LHCN-M2 (cell line): ENCODE measurements at regions not wholly inside any gene's neighbourhood (a gene's known extent, or its start where the extent isn't known, plus 50 kb on each side); places are given as distances from the start of the nearest gene placed in this dataset.
"Not testable (repeated sequence)": the region's sequence is repeated elsewhere in the genome, so short reads cannot be mapped to it uniquely, and the experiment has no call there.

Experiments used
- DNase-seq: peaks from one replicate; pipeline ENCODE4 v3.0.0-alpha.2; 2012; ENCODE audit warnings: low read depth

GRCh38 chr4:126961661-126962060 lies 671.1 kb upstream of the INTU start:
- no peak for DNase-seq

- DNase-seq, result no peak
Observed at GRCh38 chr4:126965877-126966276, 666.9 kb upstream of the INTU start.

- no peak for DNase-seq
Observed at GRCh38 chr4:126969360-126970235, 663.2 kb upstream of the INTU start.

DNA sequence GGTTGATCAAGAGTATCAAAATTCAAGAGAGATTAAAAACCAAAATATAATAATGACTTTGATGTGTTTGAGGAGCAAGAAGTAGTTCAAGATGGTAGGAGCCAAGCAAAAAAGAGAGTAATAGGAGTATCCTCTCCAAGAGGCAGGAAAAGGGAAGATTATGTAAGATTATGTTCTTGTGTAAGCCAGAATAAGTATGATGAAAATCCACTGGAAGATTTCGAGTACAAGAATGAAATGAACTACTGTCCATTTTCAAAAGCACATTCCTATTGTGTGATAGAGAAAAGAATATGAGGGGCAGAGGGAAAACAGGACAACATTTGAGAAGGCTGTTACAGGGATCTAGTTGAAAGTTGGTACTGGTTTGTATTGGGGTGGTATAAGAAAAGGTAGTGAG lies 659.6 kb upstream of the INTU start:
- no peak for DNase-seq

DNA sequence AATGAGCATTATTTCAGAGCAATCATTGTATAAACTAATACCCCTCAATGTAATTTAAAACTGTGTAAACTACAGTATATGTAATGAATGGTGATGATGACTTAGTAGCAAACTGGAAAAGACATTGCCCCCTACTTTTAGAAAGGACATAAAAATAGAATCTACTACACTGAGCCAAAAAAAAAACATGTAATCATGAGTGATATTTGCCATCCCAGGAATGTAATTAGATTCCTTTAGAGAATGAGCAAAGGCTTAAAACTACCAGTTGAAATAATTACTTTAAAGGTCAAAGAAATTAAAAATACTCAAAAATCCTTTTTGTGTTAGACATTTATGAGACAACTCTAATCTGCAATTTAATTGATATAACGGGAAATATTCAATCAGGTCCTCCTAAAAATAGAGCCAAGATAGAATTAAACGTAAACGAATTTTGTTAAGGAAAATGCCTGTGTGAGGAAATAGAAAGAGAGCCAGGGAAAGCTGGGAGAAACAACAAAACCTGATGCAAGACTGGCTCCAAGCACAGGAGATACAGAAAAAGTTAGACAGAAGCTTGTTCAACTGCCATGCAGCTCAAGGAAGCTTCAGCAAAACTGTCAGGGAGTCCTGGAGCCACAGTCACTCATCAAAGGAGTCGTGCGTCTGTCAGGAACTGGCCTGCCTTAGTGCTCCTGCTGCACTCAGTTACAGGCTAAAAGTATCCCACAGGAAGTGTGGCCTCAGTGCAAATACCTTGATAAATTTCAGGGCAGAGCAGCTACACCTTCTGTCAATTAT lies 655.7 kb upstream of the INTU start:
- DNase-seq, result no peak

GRCh38 chr4:126986005-126986404 lies 646.8 kb upstream of the INTU start:
- DNase-seq, result no peak

- DNase-seq, result peak; percentile 64
Observed at GRCh38 chr4:126986828-126987227, 645.9 kb upstream of the INTU start.

DNA sequence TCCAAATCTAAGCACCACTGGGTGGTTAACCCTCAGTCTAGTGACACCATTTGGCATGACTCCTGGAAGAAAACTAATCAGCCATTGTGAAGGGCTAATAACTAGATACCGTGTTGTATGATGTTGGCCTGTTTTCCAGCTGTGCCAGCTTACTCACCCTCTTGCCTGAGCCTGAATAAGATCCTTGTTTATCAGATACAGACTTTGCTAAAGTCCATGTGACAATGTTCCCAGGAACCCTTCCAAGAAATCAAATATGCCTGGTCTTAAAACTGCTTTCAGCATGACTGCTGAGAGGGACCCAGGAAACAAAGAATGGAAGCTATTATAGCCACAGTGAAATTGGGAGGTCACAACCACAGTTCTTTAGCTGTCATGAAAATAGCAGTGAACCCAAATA lies 640.8 kb upstream of the INTU start:
- DNase-seq, result peak; percentile 51

DNA sequence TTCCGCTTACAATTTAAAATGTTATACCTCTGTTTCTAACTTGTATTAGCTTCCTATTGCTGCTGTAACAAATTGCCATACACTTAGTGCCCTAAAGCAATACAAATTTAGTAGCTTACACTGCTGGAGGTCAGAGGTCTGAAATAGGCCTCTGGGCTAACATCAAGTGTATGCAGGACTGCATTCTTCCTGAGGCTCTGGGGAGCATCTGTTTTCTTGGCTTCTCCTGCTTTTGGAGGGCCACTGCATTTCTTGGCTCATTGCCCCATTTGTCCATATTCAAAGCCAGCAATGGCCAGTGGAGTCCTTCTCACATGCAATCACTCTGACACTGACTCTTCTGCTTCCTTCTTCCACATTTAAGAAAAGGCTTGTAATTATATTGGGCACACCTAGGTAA lies 639.8 kb upstream of the INTU start:
- no peak for DNase-seq

DNA sequence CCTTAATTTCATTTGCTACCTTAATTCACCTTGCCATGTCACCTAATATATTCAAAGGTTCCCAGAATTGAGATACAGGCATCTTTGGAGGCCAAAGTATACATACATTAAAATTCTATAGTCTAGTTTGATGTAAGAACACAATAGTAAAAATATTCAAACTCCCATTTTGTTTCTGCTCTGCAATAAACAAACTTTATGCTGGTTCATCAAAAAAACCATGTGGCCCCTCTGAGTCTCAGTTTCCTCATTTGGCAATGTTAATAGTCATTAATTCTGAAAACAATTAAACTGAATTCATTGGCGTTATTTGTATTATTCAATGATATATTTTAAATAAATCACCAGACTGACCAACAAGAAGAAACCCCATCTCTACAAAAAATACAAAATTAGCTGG lies 639.4 kb upstream of the INTU start:
- no peak for DNase-seq

DNA sequence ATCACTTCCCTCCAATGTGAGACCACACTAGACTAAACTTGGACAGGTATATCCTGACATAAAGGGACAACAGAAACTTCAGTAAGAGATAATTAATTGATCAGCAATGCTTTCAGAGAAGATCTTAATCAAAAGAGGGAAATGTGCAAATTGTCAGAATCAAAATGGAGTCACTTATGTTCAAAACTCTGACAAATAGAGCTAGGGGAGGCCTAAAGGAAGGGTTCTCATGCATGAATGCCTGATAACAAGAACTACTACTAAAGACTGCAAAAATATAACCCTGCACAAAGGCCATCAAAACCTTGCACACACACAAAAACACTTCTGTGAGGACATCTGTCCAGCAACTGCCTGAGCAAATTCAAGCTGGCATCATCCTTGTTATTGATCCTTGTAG lies 637.5 kb upstream of the INTU start:
- DNase-seq, result no peak

DNA sequence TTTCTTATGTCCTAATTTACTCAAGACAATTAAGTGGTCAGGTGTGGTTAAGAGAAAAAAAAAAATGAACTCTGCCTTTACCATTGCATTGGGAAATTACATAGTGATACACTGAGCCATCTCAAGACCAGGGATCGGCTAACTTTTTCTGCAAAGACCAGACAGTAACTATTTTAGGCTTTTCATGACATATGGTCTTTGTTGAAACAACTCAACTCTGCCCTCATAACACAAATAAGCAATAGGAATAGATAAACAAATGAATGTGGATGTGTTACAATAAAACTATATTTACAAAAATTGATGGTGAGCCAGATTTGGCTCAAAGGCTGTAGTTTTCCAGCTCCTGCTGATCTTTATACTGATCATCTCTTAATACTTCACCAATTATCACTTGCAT lies 632.6 kb upstream of the INTU start:
- no peak for DNase-seq

- DNase-seq, result peak; percentile 24
Observed at GRCh38 chr4:127000846-127001245, 631.9 kb upstream of the INTU start.

DNA sequence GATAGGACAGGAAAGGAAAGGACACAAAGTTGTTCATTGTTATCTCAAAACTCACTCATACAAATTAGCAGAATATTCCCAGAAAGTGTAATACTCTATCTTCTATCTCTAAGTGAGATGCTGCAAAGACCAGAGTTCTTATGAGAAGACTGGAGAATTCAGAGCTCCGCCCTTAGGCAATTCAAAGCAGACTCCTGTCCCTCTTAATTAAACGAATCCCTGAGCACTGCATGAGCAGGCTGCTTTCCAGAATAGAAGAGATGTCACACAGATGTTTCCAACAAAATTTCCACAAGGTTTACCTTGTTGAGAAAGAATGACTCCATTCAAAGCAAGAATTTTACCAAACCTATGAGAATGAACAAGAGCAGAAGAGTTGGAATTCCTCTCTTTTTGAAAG lies 630.8 kb upstream of the INTU start:
- DNase-seq, result no peak

DNA sequence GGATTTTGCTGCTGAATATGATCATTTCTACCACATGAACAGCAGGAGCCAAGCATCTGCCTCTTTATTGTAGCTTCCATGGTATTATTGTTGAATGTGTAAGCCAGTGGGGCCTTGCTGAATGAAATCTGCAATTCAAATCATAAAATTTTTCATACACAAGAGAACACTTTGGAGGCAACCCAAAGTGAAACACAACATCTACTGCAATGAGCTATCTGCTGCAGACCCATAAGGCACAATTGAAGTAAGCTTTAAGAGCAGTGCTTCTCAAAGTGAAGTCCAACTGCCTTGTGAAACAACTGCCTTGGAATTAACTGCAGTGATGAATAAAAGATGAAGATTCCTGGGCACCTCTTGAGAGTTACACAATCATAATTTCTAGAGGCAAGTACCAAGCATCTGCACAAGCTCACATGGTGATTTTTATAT lies 626.3 kb upstream of the INTU start:
- DNase-seq, result no peak

GRCh38 chr4:127007305-127007704 lies 625.5 kb upstream of the INTU start:
- no peak for DNase-seq

DNA sequence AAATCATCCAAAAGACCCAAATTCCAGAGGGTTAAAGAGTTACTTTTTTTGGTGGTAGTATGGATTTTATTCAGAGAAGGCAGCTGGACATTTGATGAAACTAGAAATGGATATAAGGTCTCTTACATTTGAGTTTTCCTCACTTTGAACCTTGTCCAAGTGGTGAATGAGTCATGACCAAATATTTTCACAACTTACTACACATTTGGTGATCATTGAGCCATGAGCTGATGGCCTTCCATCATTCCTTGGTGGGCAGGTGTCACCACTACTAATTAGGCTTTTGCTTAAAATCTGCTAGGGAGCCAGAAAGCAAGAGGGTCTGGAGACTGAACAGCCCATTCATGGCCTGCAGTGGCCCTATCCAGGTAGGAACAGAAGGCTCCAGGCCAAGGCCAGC lies 620.2 kb upstream of the INTU start:
- DNase-seq, result peak; percentile 69

DNA sequence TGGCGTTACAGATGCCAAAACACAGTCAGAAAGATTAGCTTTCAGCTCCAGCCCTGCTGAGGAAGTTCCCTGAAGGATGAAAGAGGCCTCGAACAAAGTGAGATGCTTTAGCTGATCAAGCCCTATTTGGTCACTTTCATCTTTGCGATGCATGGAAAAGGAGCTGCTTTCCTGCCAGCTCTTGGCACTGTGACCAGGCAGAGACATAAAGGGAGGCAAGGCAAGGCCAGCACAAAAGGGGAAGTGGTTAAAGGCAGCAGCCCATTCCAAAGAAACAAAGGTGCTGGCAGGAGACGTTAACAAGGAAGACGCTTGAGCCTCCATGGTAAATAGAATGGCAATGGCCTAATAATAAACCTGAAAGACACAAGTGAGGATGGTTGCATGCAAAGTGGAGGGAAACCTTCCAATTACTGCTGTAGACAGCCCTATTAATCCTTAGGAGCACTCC lies 617.1 kb upstream of the INTU start:
- DNase-seq, result no peak

DNA sequence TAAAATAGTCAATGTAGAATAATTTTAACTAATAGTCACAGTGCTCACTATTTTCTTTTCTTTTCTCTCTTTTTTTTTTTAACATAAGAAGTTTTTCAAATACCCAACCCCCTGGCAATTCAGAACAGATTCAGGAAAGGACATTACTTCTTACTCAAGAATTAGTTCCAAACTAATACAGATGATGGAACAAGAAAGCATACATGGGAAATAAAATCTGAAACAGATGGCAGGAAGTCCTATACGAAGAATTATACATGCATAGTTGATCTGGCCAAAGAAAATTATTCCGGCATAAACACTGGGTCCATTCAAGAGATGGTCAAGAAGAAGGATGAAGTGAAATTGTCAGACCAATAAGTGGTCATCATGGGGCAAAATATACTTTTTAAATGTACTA lies 614.4 kb upstream of the INTU start:
- DNase-seq, result no peak

DNA sequence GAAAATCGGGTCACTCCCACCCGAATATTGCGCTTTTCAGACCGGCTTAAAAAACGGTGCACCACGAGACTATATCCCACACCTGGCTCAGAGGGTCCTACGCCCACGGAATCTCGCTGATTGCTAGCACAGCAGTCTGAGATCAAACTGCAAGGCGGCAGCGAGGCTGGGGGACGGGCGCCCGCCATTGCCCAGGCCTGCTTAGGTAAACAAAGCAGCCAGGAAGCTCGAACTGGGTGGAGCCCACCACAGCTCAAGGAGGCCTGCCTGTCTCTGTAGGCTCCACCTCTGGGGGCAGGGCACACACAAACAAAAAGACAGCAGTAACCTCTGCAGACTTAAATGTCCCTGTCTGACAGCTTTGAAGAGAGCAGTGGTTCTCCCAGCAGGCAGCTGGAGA lies 611.9 kb upstream of the INTU start:
- DNase-seq, result not testable (repeated sequence)

DNA sequence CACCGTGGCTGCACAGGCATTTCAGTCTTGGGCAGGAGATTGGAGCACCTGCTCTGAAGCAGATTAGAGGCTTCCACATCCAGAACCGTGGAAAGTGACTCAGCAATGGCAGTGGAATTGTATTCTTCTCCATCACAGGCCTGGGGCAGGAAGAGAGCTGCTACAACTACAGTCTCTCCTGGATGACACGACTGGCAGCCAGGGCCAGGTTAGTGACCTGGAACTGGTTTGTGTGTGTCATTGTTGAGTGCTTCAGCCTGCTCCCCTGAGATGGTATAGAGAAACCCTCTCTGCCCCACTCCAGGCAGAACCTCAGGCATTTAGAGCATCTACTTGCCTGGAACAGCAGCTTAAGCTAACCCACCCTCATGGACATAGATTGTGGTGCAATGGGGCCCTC lies 596.5 kb upstream of the INTU start:
- DNase-seq, result no peak

- no peak for DNase-seq
Observed at GRCh38 chr4:127045861-127046260, 586.9 kb upstream of the INTU start.

DNA sequence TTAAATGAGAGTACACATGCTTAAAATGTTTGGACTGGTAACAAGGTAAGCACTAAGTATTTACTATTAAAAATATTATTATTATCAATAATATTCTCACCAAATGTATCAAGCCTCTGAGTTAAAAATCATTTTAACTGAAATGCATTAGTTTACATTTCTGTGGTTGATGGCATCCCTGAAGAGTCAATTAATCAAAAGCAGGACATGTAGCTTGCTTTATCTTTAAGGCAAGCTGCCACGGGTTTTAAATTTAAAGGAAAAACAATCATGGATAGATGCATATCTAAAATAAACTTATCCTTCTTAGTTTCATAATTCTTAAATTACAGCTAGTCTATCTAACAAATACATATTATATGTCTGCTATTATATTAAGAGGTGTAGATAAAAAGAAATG lies 584.8 kb upstream of the INTU start:
- no peak for DNase-seq
